H9 (cell line): ENCODE measurements at regions not wholly inside any gene's neighbourhood (a gene's known extent, or its start where the extent isn't known, plus 50 kb on each side); places are given as distances from the start of the nearest gene placed in this dataset.

Experiments used
- DNase-seq: peaks from one replicate; pipeline ENCODE4 v3.0.0-alpha.2; 2017
- H2AFZ ChIP-seq: one replicate; pipeline ENCODE4 v1.6.1; 2013; ENCODE audit warnings: mild to moderate bottlenecking, low read length, control low read depth, moderate library complexity
- H2AK5ac ChIP-seq: 2 replicates; pipeline ENCODE4 v1.6.1; 2013; ENCODE audit warnings: low read length, control low read depth, mixed read lengths; ENCODE audit not compliant: insufficient read length
- H2BK120ac ChIP-seq: one replicate; pipeline ENCODE4 v1.6.1; 2013; ENCODE audit warnings: low read depth, mild to moderate bottlenecking, low read length, control low read depth, inconsistent platforms; ENCODE audit not compliant: poor library complexity, severe bottlenecking
- H2BK12ac ChIP-seq: 2 replicates; pipeline ENCODE4 v1.6.1; 2013; ENCODE audit warnings: low read length, control low read depth, mixed read lengths, low read depth; ENCODE audit not compliant: insufficient read length
- H2BK15ac ChIP-seq: 2 replicates; pipeline ENCODE4 v1.6.1; 2013; ENCODE audit warnings: low read depth, low read length, control low read depth
- H2BK20ac ChIP-seq: one replicate; pipeline ENCODE4 v1.6.1; 2013; ENCODE audit warnings: low read depth, mild to moderate bottlenecking, low read length, control low read depth, inconsistent platforms; ENCODE audit not compliant: poor library complexity, severe bottlenecking
- H2BK5ac ChIP-seq: 2 replicates; pipeline ENCODE4 v1.6.1; 2013; ENCODE audit warnings: low read length, control low read depth, mixed read lengths; ENCODE audit not compliant: insufficient read length
- H3K14ac ChIP-seq: 2 replicates; pipeline ENCODE4 v1.6.1; 2013; ENCODE audit warnings: low read length, control low read depth; ENCODE audit not compliant: insufficient read depth
- H3K18ac ChIP-seq: 2 replicates; pipeline ENCODE4 v1.6.1; 2013; ENCODE audit warnings: low read depth, mild to moderate bottlenecking, mixed read lengths, low read length, control low read depth; ENCODE audit not compliant: insufficient read length
- H3K23ac ChIP-seq: 2 replicates; pipeline ENCODE4 v1.6.1; 2013; ENCODE audit warnings: low read length, control low read depth, mixed read lengths, low read depth; ENCODE audit not compliant: insufficient read length
- H3K23me2 ChIP-seq: 2 replicates; pipeline ENCODE4 v1.6.1; 2013; ENCODE audit warnings: low read depth, mild to moderate bottlenecking, mixed read lengths, low read length, control low read depth; ENCODE audit not compliant: insufficient read length, poor library complexity, severe bottlenecking
- H3K27ac ChIP-seq: 2 replicates; pipeline ENCODE4 v1.5.1; 2013; ENCODE audit warnings: low read length, control low read depth, mixed read lengths, low read depth; ENCODE audit not compliant: insufficient read length
- H3K27me3 ChIP-seq: 2 replicates; pipeline ENCODE4 v1.6.1; 2013; ENCODE audit warnings: low read length, control low read depth, inconsistent platforms; ENCODE audit not compliant: insufficient read depth
- H3K4ac ChIP-seq: 2 replicates; pipeline ENCODE4 v1.6.1; 2013; ENCODE audit warnings: low read depth, mild to moderate bottlenecking, control low read depth, inconsistent platforms, low read length, moderate library complexity
- H3K4me1 ChIP-seq: 2 replicates; pipeline ENCODE4 v1.6.1; 2013; ENCODE audit warnings: low read length, control low read depth, inconsistent platforms; ENCODE audit not compliant: insufficient read depth
- H3K4me2 ChIP-seq: 2 replicates; pipeline ENCODE4 v1.6.1; 2013; ENCODE audit warnings: low read length, control low read depth, mixed read lengths; ENCODE audit not compliant: insufficient read length, insufficient read depth
- H3K56ac ChIP-seq: 2 replicates; pipeline ENCODE4 v1.6.1; 2013; ENCODE audit warnings: low read depth, mild to moderate bottlenecking, mixed read lengths, low read length, control low read depth; ENCODE audit not compliant: insufficient read length
- H3K79me1 ChIP-seq: 2 replicates; pipeline ENCODE4 v1.6.1; 2013; ENCODE audit warnings: low read depth, mild to moderate bottlenecking, moderate library complexity, low read length, control low read depth, inconsistent platforms; ENCODE audit not compliant: insufficient read depth, poor library complexity, severe bottlenecking
- H3K79me2 ChIP-seq: 2 replicates; pipeline ENCODE4 v1.6.1; 2013; ENCODE audit warnings: low read length, control low read depth, inconsistent platforms; ENCODE audit not compliant: insufficient read depth
- H3K9ac ChIP-seq: 2 replicates; pipeline ENCODE4 v1.6.1; 2013; ENCODE audit warnings: low read length, control low read depth, mixed read lengths; ENCODE audit not compliant: insufficient read length; ENCODE audit errors: extremely low read depth
- H3K9me3 ChIP-seq: one replicate; pipeline ENCODE4 v1.6.1; 2013; ENCODE audit warnings: low read depth, low read length, inconsistent platforms; ENCODE audit not compliant: control insufficient read depth
- H3T11ph ChIP-seq: one replicate; pipeline ENCODE4 v1.6.1; 2013; ENCODE audit warnings: mild to moderate bottlenecking, low read length, control low read depth, inconsistent platforms
- H4K20me1 ChIP-seq: one replicate; pipeline ENCODE4 v1.6.1; 2013; ENCODE audit not compliant: control insufficient read depth, insufficient read length, insufficient read depth
- H4K5ac ChIP-seq: 2 replicates; pipeline ENCODE4 v1.6.1; 2013; ENCODE audit warnings: low read depth, mild to moderate bottlenecking, mixed read lengths, low read length, control low read depth; ENCODE audit not compliant: insufficient read length
- H4K8ac ChIP-seq: replicated peaks from 2 replicates; pipeline ENCODE4 v1.6.1; 2013; ENCODE audit warnings: low read length, control low read depth, mixed read lengths, low read depth; ENCODE audit not compliant: insufficient read length
- H4K91ac ChIP-seq: 2 replicates; pipeline ENCODE4 v1.6.1; 2013; ENCODE audit warnings: low read depth, mild to moderate bottlenecking, moderate library complexity, mixed read lengths, low read length, control low read depth; ENCODE audit not compliant: insufficient read length
- H3K27ac Mint-ChIP-seq, 3 experiments: 2 replicates in 2 of 3; 3 replicates in 1 of 3; pipeline ENCODE4 v1.8.0; 2020 to 2021; ENCODE audit warnings: mixed read lengths in 3 of 3, mild to moderate bottlenecking in 1 of 3, moderate library complexity in 1 of 3
- H3K27me3 Mint-ChIP-seq: 2 replicates; pipeline ENCODE4 v1.8.0; 2021; ENCODE audit warnings: low read depth, mild to moderate bottlenecking, moderate library complexity, mixed read lengths
- H3K36me3 Mint-ChIP-seq, 3 experiments: 2 replicates in 2 of 3; 3 replicates in 1 of 3; pipeline ENCODE4 v1.8.0; 2020 to 2021; ENCODE audit warnings: low read depth in 3 of 3, mixed read lengths in 3 of 3; ENCODE audit not compliant: insufficient read depth in 1 of 3
- H3K4me1 Mint-ChIP-seq, 2 experiments: 2 replicates each; pipeline ENCODE4 v1.8.0; 2020; ENCODE audit warnings: mixed read lengths in 2 of 2
- H3K4me3 Mint-ChIP-seq, 2 experiments: 2 replicates in 1 of 2; 3 replicates in 1 of 2; pipeline ENCODE4 v1.8.0; 2020 to 2021; ENCODE audit warnings: mild to moderate bottlenecking in 2 of 2, mixed read lengths in 2 of 2, moderate library complexity in 1 of 2
- H3K9me3 Mint-ChIP-seq, 2 experiments: 2 replicates in 1 of 2; 3 replicates in 1 of 2; pipeline ENCODE4 v1.8.0; 2020; ENCODE audit warnings: mild to moderate bottlenecking in 2 of 2, mixed read lengths in 2 of 2, moderate library complexity in 1 of 2
- WGBS: extraction: QIAGEN DNeasy Blood & Tissue Kit; methylation state at CpG from one replicate; pipeline ENCODE4 v1.1.7; 2013; ENCODE audit warnings: missing lambda C conversion rate, low lambda C conversion rate, mixed read lengths; ENCODE audit not compliant: insufficient read length; ENCODE audit errors: extremely low coverage; 5-methylcytosine and 5-hydroxymethylcytosine counted together
- TF ChIP-seq, protein P1 (sequence below): fragments of 200-600 bp; sonication (generic); conservative IDR thresholded peaks from 3 replicates; pipeline ENCODE4 v1.8.0; 2021; ENCODE audit warnings: antibody characterized with exemption, mild to moderate bottlenecking

DNA sequence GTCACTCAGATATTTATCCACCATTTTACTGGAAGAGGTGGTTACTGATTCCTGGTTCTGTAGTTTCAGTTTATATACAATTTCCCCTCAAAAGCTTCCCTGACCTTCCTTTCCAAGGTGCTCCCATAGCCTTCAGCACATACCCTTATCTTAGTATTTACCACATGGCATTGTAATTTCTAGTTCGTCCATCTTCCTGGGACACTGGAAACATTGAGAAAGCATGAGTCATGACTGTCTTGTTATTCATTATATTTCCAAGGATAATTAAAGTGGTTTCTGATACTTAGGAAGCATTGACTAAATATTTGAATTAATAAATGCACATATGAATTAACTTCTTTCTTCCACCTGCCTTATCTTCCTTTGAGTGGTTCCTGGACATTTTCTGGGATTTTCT is 203.8 kb downstream of the ETAA1 start:
- H3K27me3 Mint-ChIP-seq = peaks cover 2% of the 10 kb centered on the region; the same call in 1 of the 2 replicates
- H3K9me3 Mint-ChIP-seq = no peaks in the 10 kb centered on the region; a peak in 1 of 5 replicates
- Histone ChIP-seq H3K4ac (no peak overlapping the region), H3K79me2 (no peaks in the 10 kb centered on the region), H3K23me2 (no peaks in the 10 kb centered on the region), H2BK12ac (no peak overlapping the region), H4K5ac (no peak overlapping the region), H2BK5ac (no peak overlapping the region), H2AFZ (no peak overlapping the region), H2BK20ac (no peak overlapping the region), H3K23ac (no peak overlapping the region), H3K9ac (no peak overlapping the region), H3T11ph (no peak overlapping the region), H2BK15ac (no peak overlapping the region), H3K4me2 (no peak overlapping the region), H2BK120ac (no peak overlapping the region), H3K9me3 (no peaks in the 10 kb centered on the region), H3K4me1 (no peaks in the 10 kb centered on the region), H3K14ac (no peak overlapping the region), H2AK5ac (no peak overlapping the region), H3K18ac (no peak overlapping the region), H3K79me1 (no peaks in the 10 kb centered on the region), H4K20me1 (no peaks in the 10 kb centered on the region), H4K91ac (no peak overlapping the region), H3K27me3 (no peaks in the 10 kb centered on the region), H4K8ac (no peak overlapping the region), H3K56ac (no peak overlapping the region), H3K27ac (no peak overlapping the region)
- H3K4me3 Mint-ChIP-seq = no peak overlapping the region
- H3K27ac Mint-ChIP-seq = no peak overlapping the region; a peak in 1 of 7 replicates
- TF ChIP-seq, protein P1, sequence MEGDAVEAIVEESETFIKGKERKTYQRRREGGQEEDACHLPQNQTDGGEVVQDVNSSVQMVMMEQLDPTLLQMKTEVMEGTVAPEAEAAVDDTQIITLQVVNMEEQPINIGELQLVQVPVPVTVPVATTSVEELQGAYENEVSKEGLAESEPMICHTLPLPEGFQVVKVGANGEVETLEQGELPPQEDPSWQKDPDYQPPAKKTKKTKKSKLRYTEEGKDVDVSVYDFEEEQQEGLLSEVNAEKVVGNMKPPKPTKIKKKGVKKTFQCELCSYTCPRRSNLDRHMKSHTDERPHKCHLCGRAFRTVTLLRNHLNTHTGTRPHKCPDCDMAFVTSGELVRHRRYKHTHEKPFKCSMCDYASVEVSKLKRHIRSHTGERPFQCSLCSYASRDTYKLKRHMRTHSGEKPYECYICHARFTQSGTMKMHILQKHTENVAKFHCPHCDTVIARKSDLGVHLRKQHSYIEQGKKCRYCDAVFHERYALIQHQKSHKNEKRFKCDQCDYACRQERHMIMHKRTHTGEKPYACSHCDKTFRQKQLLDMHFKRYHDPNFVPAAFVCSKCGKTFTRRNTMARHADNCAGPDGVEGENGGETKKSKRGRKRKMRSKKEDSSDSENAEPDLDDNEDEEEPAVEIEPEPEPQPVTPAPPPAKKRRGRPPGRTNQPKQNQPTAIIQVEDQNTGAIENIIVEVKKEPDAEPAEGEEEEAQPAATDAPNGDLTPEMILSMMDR = no peak
- WGBS = no CpG with 5 or more reads among the region's 1 CpG
- no peak for DNase-seq
- H3K4me1 Mint-ChIP-seq = peaks cover 0 to 5% of the 10 kb centered on the region in 2 experiments; a peak in 2 of 4 replicates
- H3K36me3 Mint-ChIP-seq = no peaks in the 10 kb centered on the region
